ENCODE measurements at regions not wholly inside any gene's neighbourhood (a gene's known extent, or its start where the extent isn't known, plus 50 kb on each side); places are given as distances from the start of the nearest gene placed in this dataset.

DNA sequence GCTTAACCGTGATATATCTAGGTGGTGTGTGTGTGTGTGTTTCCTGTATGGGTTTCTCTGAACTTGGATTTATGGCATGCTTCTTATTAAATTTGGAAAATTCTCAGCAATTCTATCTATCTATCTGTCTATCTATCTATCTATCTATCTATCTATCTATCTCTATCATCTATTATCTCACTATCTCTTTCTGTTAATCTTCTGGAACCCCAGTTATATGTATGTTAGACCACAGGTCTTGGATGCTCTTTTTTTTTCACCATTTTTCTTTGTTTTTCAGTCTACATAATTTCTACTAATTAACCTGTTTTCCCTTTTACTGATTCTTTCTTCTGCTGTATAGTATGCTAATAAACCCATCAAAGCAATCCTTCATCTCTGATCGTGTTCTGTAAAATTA lies 538.0 kb downstream of the PTPRU start (continued):
- TF ChIP-seq FOSL2 (IDR thresholded peaks at IDR 0.05) (no peak), FOSL2 (CRISPR knock-in tag; IDR thresholded peaks at IDR 0.05) (no peak), RCOR1 (IDR thresholded peaks at IDR 0.05; ENCODE audit: low read depth, low read length) (no peak), EP300 (IDR thresholded peaks at IDR 0.05) (no peak), NR3C1 (IDR thresholded peaks at IDR 0.05) (no peak)
- TF ChIP-seq, protein P1, sequence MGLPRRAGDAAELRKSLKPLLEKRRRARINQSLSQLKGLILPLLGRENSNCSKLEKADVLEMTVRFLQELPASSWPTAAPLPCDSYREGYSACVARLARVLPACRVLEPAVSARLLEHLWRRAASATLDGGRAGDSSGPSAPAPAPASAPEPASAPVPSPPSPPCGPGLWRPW (IDR thresholded peaks at IDR 0.05), result no peak
- TF ChIP-seq, protein P2, sequence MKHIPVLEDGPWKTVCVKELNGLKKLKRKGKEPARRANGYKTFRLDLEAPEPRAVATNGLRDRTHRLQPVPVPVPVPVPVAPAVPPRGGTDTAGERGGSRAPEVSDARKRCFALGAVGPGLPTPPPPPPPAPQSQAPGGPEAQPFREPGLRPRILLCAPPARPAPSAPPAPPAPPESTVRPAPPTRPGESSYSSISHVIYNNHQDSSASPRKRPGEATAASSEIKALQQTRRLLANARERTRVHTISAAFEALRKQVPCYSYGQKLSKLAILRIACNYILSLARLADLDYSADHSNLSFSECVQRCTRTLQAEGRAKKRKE (CRISPR knock-in tag; IDR thresholded peaks at IDR 0.05; ENCODE audit: low read depth), result no peak

DNA sequence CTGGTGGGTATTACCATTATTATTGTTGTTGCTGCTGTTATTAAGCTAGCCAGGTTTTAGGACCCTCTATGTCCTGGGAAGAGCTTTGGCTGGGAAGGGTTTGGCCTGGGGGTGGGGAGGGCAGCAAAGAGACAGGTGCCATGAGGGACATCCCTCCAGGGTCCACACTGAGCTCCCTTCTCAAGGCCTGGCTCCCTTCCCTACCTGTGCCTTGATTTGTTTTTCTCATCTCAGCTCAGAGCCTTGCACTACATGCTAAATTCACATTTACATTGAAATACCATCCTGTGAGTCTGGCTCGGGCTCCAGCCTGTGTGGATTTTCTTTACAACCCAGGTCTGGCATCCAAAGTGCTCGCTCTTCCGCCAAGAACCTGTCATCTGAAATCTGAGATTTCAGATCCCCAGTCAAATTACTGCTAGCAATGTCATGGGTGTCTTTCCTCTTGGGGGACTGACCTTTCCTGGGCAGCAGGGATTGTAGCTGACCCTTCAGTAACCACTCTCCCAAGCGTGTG lies 536.3 kb downstream of the PTPRU start:
- CTCF ChIA-PET, result no interaction called here

DNA sequence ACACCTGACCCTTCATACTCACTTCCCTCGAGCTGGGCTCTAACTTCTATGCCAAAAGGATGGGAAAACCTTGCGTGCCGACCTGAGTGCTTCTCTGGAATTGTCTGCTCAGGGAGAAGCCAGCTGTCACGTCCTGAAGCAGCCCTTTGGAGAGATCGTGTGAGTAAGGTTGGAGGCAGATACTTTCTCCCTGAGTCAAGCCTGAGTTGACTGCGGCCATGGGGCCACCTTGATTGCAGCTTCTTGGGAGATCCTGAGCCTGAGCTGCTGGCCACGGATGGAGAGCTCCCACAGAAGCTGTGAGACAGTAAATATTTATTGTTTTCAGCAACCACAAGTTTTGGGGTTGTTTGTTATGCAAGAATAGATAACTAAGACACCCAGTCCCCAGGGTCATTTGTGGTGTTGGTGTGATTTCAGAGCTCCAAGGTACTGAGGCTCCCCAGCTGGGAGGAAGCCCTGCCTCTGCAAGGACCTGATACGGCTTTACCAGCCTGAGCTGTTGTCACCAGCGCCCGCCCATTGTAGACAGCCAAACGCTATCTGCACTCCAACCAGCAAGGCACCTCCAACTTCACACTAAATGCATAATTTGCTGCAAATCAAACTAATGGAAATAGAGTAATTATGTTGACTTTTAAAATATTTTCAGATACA lies 531.6 kb downstream of the PTPRU start:
- H3K4me3 ChIP-seq, result no peak overlapping the region
- no peak for DNase-seq (ENCODE audit: low read depth in 1 of 2, low spot score in 1 of 2)
- FAIRE-seq, result no peak
- no peaks in the 10 kb centered on the region for H3K9me3 ChIP-seq
- CTCF ChIA-PET, result no interaction called here
- H3K4me1 ChIP-seq, result no peaks in the 10 kb centered on the region
- no peak for TF ChIP-seq HDAC2 (IDR thresholded peaks at IDR 0.05)
- no peak for TF ChIP-seq HOXB5 (CRISPR knock-in tag; IDR thresholded peaks at IDR 0.05)
- no peak for TF ChIP-seq RAD21 (conservative IDR thresholded peaks at IDR 0.05 in 1 of 2, IDR thresholded peaks at IDR 0.05 in 1 of 2)
- H3K4me2 ChIP-seq, result no peak overlapping the region
- POLR2A ChIA-PET, result no interaction called here
- ATAC-seq, result no peak
- no peak overlapping the region for H3K27ac ChIP-seq
- 33% methylated on average over 10 of the region's 11 CpGs for WGBS (ENCODE audit: missing lambda C conversion rate)

More for the DNA sequence above, 536.3 kb downstream of the PTPRU start:
- 45% methylated on average over 4 of the region's 4 CpGs for WGBS (ENCODE audit: missing lambda C conversion rate)
- POLR2A ChIA-PET, result no interaction called here
- TF ChIP-seq RAD21 (conservative IDR thresholded peaks at IDR 0.05 in 1 of 2, IDR thresholded peaks at IDR 0.05 in 1 of 2) (no peak), ESRRA (IDR thresholded peaks at IDR 0.05; ENCODE audit: borderline replicate concordance, low read length) (no peak), HOXB13 (CRISPR knock-in tag; IDR thresholded peaks at IDR 0.05; ENCODE audit: low read depth) (no peak), NPAS2 (CRISPR knock-in tag; IDR thresholded peaks at IDR 0.05; ENCODE audit: borderline replicate concordance) (no peak), CHD4 (IDR thresholded peaks at IDR 0.05; ENCODE audit: borderline replicate concordance) (no peak)
- TF ChIP-seq, protein P3, sequence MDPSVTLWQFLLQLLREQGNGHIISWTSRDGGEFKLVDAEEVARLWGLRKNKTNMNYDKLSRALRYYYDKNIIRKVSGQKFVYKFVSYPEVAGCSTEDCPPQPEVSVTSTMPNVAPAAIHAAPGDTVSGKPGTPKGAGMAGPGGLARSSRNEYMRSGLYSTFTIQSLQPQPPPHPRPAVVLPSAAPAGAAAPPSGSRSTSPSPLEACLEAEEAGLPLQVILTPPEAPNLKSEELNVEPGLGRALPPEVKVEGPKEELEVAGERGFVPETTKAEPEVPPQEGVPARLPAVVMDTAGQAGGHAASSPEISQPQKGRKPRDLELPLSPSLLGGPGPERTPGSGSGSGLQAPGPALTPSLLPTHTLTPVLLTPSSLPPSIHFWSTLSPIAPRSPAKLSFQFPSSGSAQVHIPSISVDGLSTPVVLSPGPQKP (IDR thresholded peaks at IDR 0.05; ENCODE audit: low read depth, low read length), result no peak
- ATAC-seq (no peak), FAIRE-seq (no peak), DNase-seq (ENCODE audit: low read depth in 1 of 2, low spot score in 1 of 2) (no peak)
- Histone ChIP-seq H3K4me2 (no peak overlapping the region), H3K9me3 (no peaks in the 10 kb centered on the region), H3K4me3 (no peak overlapping the region), H3K4me1 (no peaks in the 10 kb centered on the region), H3K27ac (no peak overlapping the region)

DNA sequence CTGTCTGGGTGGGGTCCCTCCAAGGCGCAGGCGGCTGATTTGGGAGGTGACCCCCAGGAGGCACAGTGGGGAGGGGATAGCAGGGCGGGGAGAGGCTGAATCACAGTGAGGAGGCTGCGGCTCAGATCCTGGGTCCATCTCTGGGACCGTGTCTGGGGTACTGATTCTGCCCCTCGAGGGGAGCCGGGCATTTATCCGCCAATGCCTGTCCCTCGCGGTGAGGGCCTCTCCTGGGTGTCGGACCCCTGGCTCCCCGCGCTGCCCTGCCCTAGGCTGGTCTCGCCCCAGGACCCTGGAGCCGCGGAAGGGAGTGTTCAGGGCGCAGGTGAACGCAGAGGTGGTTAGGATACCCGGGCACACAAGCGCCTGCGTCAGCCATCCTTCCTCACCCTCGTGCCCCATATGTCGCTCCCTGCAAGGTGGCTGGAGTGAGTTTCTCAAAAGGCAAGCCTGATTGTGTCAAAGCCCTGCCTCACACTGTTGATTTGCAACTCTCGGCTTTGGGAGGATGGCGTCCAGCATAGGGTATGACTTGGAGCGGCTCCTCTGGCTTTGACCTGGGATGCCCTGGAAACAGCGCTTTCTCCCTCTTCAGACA lies 530.9 kb downstream of the PTPRU start:
- WGBS (ENCODE audit: missing lambda C conversion rate), result 53% methylated on average over 7 of the region's 27 CpGs
- FAIRE-seq (no peak), ATAC-seq (no peak), DNase-seq (ENCODE audit: low read depth in 1 of 2, low spot score in 1 of 2) (no peak)
- Histone ChIP-seq H3K4me1 (no peaks in the 10 kb centered on the region), H3K4me2 (no peak overlapping the region), H3K4me3 (no peak overlapping the region), H3K27ac (no peak overlapping the region), H3K9me3 (no peaks in the 10 kb centered on the region)
- TF ChIP-seq EP300 (IDR thresholded peaks at IDR 0.05), result no peak
- no peak for TF ChIP-seq RARB (CRISPR knock-in tag; IDR thresholded peaks at IDR 0.05)
- no peak for TF ChIP-seq CBX2 (IDR thresholded peaks at IDR 0.05; ENCODE audit: borderline replicate concordance, low read depth)
- no peak for TF ChIP-seq EHF (CRISPR knock-in tag; IDR thresholded peaks at IDR 0.05)
- no peak for TF ChIP-seq RNF2 (IDR thresholded peaks at IDR 0.05; ENCODE audit: borderline replicate concordance, low read depth)
- no peak for TF ChIP-seq POLR2A (IDR thresholded peaks at IDR 0.05; ENCODE audit: low read length)
- TF ChIP-seq, protein P3 (IDR thresholded peaks at IDR 0.05; ENCODE audit: low read depth, low read length), result no peak
- TF ChIP-seq ZSCAN20 (CRISPR knock-in tag; IDR thresholded peaks at IDR 0.05), result no peak
- ChIA-PET CTCF (no interaction called here), POLR2A (no interaction called here)
